Hematopoietic multipotent progenitor cell treated with erythropoietin and hydrocortisone succinate and interleukin-3 and kit ligand, for 6 days (in vitro differentiated cells): ENCODE measurements at regions not wholly inside any gene's neighbourhood (a gene's known extent, or its start where the extent isn't known, plus 50 kb on each side); places are given as distances from the start of the nearest gene placed in this dataset.
"Not testable (repeated sequence)": the region's sequence is repeated elsewhere in the genome, so short reads cannot be mapped to it uniquely, and the experiment has no call there.

ENCODE experiments used
- DNase-seq: peaks from one replicate; pipeline ENCODE4 v3.0.0-alpha.2; 2015

DNA sequence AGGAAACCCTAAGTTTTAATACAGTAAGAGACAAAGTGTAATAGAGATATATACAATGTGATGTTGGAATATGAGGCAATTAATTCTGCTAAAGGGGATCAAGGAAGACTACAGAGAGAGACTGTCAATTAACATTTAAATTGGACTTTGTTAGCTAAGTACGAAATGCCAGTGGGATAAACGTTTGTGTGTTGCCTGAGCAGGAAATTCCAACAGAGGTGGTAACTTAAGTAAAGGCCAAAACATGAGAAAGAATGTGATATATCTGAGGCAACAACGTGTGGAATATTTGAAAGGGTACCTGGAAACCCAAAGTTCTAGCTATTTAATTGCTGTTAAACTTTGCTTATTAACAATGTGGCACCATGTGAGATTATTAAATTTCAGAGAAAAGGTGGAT is 1666.9 kb upstream of the WWC1 start:
- no peak for DNase-seq

DNA sequence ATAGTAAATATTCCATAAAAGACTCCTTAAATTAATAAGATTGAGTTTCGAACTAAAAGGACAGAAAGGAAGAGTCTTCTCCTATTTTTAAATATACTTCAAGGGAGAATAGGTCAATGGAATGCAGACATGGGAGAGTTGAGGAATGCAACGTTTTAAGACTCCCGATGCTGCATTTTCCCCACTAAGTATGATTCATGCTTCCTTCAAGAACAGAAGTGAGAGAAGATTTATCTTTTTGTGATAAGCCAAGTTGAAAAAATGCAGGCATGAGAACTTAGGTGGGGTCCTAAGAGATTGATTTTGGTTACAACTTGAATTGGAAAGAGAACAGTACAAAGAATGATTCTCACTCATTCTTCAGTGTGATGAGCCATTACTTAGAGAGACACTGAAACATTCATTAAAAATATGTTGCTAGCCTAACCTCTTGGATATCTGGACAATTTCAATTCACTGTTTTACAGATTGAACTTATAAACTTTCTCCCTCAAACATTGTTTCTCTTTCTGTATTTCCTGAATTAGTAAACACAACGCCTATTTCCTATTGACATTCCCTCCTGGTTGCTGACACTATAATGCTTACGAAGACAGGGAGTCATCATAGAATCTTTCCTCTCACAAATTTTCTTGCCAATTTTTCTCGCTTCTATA is 1666.1 kb upstream of the WWC1 start:
- no peak for DNase-seq

DNA sequence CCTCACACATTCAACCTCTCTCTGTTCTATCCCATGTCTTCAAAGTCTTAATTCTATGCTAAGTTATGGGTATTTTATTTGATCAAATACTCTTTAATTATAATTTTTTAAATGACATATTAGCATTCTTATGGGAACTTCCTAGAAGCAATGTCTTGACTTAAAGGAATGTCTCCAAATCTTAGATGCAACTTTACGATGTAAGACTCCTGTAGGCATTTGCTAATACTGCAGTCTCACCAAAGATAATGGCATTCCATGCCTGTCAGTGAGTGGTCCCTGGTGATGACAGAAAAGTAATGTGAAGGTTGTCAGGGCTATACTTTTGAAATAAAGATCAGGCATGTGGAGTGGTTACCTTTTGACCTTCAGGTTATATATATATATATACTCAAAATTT is 1654.2 kb upstream of the WWC1 start:
- no peak for DNase-seq

DNA sequence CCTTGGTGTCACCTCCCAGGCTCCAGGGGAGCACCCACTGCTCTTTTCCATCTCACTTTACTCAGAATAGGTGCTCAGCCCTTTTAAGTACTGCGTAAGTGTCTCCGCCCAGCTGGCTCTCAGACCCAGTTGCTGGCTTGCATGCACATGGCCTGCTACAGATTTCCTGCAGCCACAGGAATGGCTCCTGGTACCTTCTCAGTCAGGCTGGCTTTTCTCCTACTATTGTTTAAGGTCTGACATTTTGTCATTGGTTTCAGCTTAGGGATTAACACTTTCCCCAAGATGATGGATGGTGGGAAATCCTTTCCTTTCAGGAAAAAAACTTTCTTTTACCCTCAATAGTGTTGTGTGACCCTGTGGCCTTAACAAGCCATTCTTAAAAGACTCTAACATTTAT is 1652.3 kb upstream of the WWC1 start:
- DNase-seq, result no peak

DNA sequence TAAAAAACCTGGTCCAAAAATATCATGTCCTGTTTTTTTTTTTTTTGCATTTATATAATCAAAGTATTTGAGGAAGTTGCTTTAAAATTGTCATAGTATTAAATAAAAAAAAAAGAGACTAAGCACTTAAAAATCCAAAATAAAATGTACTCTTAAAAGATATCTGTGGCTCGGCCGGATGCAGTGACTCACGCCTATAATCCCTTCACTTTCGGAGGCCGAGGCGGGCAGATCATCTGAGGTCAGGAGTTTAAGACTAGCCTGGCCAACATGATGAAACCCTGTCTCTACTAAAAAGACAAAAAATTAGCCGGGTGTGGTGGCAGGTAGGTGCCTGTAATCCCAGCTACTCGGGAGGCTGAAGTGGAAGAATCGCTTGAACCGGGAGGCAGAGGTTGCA is 1651.3 kb upstream of the WWC1 start:
- DNase-seq, result not testable (repeated sequence)

DNA sequence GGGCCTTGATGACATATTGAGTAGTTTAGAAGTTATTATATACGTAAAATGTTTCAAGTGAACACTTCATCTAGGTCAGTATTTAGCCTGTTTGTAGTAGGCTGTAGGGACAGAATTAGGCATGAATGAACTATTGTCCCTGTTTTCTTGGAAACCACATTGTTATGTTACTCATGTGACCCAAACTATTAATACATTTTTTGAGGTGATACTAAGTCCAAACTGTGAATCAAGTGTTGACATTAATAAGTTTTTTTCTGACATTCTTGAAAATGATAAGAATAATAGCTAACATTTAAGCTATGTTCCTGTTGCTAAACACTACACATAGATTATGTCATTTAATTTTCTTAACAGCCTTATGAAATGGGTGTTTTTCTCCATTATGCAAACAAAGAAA is 1642.7 kb upstream of the WWC1 start:
- DNase-seq, result no peak

DNA sequence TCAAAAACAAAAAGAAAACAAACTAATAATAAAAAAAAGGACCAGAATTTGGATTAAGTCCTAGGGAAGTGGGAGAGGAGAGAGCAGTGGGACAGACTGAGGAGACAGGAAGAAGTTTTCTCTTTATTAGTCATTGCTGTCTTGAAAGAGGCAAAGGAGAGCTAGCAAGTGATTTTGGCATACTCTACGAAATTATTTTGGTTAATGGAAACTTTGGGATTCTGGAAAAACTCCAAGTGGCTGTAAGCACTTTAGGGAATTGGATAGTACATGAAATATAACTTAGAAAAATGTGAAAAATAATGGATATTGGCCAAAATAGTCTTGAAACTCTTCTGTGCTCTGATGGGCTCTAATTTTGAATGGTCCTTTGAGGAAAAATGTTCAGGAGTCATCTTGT is 1641.8 kb upstream of the WWC1 start:
- no peak for DNase-seq

DNA sequence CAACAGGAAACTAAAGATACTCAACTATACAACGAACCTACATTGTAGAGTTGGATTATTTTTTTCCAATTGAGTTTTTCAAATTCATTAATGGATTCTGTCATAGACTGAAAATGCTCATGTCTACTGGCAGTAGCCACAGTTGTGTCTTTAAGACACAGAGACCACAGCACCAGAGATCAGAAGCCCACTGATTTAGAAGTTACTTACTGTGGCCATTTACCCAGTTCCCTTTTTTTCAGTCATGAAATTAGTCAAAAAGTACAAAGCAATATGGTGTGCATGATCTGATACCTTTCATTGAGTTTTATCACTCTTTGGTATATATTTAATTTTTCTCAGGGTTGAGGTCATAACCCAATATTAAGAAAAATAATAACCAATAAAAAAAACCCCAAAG is 1640.2 kb upstream of the WWC1 start:
- no peak for DNase-seq

DNA sequence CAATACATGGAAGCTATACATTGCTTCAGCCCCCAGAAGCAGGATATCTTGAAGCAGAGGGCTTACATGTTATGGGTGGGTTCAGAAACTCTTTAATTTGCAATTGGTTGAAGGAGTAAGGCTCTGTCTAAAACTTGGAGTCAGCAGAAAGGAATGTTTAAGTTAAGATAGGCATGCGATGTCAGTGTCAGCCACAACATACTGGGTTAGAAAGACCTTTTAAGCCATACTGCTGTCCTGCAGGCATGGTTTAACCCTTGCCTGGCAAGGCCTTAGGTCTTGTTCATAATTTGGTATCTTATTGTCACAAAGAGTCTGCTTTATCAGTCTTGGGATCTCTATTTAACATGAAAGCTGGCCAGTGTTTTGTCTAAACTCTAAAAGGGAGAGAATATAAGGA is 1619.6 kb upstream of the WWC1 start:
- no peak for DNase-seq

DNA sequence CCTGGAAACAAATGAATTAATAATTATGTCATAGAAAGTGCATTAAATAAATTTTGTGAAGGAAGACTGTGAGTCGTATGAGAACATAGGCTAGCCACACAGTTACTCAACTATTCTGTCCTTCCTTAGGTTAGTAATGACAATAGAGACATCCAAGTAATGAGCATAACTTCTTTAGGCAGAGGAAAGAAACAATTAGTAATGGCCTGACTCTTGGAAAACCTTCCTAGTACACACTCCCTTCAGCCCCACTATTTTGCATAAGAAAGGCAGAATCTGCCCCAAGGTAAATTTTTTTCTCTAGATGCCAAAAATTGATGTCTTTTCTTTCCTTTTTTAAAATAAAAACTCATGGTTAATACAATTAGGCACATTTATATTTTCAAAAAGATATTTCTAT is 1619.0 kb upstream of the WWC1 start:
- DNase-seq, result no peak

DNA sequence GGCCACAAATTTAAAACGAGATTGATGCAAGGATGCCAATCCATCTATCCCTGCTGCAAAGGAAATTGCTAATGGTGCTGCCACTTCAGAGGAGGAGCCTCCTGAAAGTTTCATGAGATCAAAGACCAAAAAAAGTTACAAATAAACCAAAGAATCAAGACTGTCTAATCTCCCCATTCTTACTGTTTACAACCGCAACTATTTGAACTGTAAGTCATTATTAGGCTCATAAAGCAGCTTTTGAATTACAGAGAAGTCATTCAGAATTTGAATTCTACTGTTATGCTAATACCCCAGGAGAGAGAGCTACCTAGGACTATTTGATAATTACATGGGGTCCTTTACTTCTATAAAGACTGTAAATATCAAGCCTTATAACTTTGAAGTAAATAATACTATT is 1613.6 kb upstream of the WWC1 start:
- no peak for DNase-seq

DNA sequence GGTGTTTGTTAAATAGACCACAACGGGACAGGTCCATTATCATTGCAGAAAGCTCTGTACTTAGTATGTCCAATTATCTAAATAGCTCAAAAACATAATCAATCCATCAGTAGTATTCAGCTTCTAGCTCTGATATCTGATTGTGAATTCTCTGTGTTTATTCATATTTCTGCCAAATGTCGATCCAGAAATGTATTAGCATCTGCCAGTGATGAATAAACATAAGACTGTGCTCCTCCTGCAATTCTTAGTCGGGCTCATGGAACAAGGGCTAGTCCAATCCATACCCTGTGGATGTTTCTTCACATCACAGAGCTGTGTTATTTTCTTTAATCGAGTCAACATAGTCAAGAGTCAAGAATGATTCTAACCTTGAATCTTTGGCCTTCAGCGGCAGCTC is 1612.1 kb upstream of the WWC1 start:
- DNase-seq, result no peak

DNA sequence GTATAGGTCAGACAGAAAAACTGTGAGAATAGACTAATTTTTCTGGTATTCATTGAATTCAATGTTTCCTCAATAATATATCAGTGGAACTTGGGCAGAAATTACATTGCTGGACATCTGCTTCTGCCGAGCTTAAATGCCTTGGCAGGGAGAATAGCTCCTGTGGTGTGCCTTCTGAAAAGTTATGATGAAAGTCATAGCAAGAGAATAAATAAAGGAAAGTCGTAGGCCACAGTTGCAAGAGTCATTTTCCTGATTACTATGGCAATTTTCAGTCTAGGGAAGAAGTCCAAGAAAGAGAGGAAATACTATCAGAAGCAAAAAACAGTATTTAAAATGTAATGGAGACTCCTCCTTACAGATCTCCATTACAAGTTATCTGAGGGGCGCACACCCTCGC is 1596.1 kb upstream of the WWC1 start:
- no peak for DNase-seq

DNA sequence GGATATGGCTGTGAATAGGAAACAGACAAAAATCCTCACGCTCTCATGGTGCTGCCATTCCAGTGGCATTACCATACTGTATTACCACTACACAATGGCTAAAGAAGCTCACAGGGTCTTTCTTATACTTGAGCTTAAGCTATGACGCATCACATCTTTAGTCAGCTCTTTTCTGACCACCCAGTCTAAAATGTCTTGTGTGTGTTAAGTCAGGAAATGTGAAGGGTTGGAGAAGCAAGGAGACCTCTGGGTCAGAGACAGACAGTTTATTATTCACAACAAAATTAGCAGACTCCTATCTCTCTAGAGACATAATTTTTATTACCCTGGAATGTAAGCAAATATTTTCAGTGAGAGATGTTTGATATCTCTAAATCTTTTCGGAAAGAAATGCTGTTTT is 1583.2 kb upstream of the WWC1 start:
- no peak for DNase-seq

DNA sequence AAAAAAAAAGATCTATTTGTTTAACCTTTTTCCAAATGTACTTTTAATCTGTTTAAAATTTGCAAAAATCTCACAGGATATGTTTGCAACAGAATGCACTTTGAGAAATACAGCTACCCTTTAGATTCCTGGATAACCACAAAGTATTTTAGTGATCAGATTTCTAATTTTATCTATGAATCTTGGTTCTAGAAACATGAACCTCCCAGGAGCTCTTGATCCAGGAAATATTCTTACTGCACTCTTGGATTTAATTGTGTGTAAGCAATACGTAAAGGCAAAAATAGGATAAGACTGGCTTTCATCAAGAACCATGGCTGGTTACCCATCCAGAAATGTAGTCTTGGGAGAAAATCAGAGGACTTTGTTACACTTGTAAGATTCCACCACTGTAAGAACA is 1581.8 kb upstream of the WWC1 start:
- DNase-seq, result no peak

DNA sequence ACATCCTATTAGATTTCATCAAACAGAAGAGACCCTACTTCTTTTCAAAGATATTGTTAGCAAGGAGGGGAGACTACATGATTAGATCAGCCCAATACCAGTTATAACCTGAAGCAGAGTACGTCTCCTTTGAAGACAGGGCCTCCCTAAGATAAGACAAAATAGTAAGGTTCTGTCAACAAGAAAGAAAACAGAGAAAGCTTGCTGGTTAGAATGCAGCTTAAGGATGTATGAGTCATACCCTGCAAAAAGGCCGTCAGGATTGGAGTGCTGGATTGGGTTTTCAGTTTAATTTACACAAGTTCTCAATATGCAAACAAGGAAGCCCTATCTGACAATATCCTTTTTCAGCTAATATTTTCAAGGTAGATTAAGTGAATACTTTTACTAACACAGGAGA is 1581.2 kb upstream of the WWC1 start:
- DNase-seq, result no peak

DNA sequence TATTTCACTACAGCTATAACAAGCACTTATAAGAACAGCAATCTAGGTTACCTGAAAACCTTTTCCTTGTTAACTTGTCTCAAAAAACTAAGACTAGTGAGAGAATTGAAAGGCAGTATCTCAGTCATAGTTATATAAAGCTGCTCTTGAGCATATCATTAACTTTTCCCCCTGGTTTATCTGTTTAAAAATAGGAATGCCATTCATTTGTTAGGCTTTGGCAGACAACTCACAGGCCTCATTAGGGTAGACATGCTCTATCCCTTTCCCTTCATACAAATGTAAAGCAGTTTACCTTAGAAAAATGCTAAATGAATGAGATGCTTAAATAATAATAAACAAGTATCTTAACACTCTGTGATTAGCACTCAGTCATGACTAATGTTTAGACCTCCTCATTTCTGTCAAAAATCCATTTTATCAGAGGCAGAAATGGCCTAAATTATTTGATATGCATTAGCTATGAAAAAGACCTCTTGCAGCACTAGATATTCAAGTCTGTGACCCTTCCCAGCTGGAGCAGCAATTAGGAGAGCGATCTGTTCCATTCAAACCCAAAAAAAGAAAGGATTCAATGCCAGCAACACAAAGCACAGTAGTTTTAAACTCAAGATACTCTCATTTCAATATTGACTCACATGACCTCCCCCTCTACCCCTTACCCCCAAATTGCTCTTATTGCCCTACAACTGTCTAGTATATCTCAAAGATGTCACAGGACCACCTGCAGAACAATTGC is 1578.8 kb upstream of the WWC1 start:
- DNase-seq, result no peak

DNA sequence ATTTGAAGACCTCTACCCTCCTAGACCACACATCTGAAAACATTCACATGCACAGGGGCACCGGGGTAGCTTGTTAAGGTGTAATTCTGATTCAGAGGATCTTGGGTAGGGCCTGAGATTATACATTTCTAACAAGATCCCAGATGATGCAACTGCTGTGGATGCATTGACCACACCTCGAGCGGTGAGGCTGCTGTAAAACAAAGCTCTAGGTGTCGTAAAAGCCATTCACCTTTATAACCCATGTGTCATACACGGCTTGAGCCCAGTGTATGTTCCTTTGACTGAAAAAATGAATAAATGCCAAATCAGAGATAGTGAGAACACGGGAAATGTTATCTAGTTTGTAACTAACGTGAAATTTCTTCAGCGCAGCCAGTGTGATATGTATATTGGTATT is 1578.2 kb upstream of the WWC1 start:
- no peak for DNase-seq

DNA sequence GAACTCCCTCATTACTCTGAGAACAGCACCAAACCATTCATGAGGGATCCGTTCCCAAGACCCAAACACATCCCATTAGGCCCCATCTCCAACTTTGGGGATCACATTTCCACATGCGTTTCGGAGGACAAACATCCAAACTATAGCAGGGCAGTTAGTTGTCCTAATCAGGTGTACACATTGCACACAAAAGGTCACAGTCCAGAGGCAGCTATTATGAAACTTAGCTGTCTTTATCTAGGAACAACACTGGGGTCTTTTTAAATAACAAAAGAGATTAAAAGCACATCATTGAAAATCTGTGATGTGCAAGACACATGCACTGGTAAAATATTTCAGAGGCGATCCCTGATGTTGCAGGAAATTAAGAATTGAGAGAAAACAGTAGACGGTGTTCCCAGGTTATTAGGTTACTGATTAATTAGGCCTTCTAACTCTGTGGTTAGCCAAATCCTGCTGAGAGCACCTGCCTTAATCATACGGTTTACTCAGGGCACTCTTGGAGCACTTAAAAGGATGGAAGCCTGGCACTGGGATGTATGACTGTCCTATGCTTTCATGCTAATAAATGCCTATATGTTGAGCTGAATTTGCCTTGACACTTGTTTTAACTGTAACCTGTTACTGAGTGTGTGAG is 1574.5 kb upstream of the WWC1 start:
- DNase-seq, result no peak

DNA sequence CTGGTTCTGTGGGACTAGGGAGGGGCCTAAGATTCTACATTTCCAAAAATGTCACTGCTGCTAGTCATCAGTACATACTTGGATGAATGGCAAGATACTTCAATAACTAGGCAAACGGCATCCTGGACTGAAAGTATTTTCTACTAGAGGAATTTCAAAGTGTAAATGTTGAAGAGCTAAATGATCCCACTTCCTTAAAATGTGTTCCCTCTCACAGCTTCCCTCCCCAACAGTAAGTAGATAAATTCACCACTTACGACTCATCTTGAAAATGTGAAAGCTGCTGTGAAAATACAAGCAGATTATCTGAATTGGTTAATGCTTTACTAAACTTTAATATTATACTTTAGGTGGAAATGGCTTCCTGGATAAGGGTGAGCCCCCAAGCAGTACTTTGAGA is 1571.5 kb upstream of the WWC1 start:
- no peak for DNase-seq

DNA sequence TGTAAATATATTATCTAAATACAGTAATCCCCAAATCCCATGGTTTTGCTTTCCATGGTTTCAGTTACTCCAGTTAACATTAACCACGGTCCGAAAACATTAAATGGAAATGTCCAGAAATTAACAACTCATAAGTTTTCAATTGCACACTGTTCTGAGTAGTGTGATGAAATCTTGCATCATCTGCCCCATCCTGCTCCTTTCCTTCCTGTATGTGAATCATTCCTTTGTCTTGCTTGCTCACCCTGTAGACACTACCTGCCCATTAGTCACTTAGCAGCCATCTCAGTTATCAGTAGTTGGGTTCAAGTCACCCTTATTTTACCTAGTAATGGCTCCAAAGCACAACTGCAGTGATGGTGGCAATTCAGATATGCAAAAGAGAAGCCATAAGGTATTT is 1568.5 kb upstream of the WWC1 start:
- DNase-seq, result no peak

DNA sequence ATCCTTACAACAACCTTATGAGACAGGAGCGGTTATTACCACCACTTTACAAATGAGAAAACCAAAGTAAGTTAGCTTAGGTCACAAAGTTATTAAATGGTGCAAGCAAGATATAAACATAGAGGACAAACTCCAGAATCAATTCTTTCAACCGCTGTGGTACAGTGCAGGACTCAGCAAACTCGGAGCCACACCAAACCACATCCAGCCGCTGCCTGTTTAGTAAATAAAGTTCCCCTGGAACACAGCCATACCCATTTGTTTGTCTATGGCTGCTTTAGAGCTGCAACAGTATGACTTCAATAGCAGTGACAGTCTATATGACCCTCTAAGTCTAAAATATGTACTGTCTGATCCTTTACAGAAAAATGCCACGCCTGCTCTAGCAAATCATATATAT is 1567.2 kb upstream of the WWC1 start:
- no peak for DNase-seq

DNA sequence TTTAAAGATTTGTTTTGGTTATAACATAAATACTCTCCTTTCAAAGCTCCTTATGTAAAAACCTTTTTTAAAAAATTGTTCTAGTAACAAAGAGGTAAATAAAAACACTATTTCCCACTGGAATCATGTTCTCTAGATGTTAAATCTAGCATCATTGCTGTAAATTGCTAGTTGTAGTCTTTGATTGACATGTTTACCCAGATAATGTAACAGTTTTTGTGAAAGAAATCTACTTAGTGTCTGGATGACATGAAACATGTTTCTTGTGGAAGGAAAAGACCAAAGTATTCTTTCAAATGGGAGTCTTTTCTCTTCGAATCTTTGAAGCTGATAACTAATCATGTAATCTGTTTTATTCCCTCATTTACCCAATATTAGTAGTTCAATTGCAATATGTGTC is 1565.9 kb upstream of the WWC1 start:
- no peak for DNase-seq

DNA sequence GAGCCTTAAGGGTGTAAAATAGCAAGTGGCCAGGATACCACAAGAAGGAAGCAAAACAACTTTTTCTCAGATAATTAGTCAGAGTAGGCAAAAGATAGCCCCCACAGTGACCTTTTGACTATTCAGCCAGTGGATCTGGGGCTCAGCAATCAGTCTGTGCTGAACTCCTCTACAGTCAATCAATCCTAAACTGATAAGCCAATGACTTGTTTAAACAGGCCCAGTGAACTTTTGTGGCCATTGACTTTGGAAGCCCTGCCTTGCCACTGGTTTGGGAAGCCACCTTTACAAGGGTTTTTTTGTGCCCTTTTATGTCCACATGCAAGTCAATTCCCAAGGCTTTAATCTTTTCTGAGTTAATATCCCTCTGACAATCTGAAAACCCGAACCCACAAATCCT is 1565.0 kb upstream of the WWC1 start:
- DNase-seq, result no peak

DNA sequence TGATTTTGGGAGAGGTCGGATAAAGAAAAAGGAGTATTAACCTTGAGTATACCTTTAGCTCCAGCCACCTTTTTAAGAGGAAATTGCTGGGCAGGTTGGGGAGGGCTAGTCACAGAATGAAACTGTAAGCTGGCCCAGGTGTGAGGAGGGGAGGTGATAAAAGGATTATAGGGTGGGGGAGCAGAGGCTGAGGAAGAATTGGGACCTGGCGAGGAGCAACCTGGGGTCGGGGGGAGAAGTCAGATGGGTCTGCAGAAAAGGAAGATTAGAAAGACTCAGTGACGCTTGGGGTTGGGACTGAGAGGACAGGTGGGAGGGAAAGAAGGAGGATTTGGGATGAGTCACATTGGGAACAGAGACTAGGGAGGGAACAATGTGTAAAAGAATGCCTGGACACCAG is 1548.5 kb upstream of the WWC1 start:
- DNase-seq, result not testable (repeated sequence)
